ENCODE measurements at regions not wholly inside any gene's neighbourhood (a gene's known extent, or its start where the extent isn't known, plus 50 kb on each side); places are given as distances from the start of the nearest gene placed in this dataset.

- TF ChIP-seq ATF2 (IDR thresholded peaks at IDR 0.05; ENCODE audit: low read length) (no peak), TEAD4 (IDR thresholded peaks at IDR 0.05; ENCODE audit: low read depth, low read length) (no peak), MAX (IDR thresholded peaks at IDR 0.05) (no peak)
These were observed 543.7 kb downstream of the TRIB2 start (continued) for GRCh38 chr2:13260402-13260801.

Measured in H1 (cell line).